BJ (cell line): ENCODE measurements at regions not wholly inside any gene's neighbourhood (a gene's known extent, or its start where the extent isn't known, plus 50 kb on each side); places are given as distances from the start of the nearest gene placed in this dataset.

ENCODE experiments used
- CTCF ChIA-PET: fragments of 350-600 bp; formaldehyde crosslinking; extraction: SDS; loops from one replicate; lab custom pipeline; 2021; ENCODE audit warnings: antibody characterized with exemption, inconsistent platforms; lab: Yijun Ruan, JAX
- POLR2A ChIA-PET: fragments of 300-600 bp; sonication (Branson Sonifier 250); formaldehyde crosslinking; extraction: SDS; loops from one replicate; lab custom pipeline; 2021; ENCODE audit warnings: antibody characterized with exemption; lab: Charles Lee
- DNase-seq: peaks from one replicate; pipeline ENCODE4 v3.0.0-alpha.2; 2011; ENCODE audit warnings: low read depth
- H3K27me3 ChIP-seq: 2 replicates; pipeline ENCODE4 v1.6.0; 2011; ENCODE audit warnings: low read length; ENCODE audit not compliant: control insufficient read depth, insufficient read depth
- H3K36me3 ChIP-seq: 2 replicates; pipeline ENCODE4 v1.5.1; 2011; ENCODE audit warnings: low read length; ENCODE audit not compliant: control insufficient read depth, insufficient read depth
- H3K4me3 ChIP-seq: 2 replicates; pipeline ENCODE4 v1.5.1; 2011; ENCODE audit warnings: low read depth, mild to moderate bottlenecking, control low read depth, low read length
- CTCF ChIP-seq: IDR thresholded peaks from 2 replicates; pipeline ENCODE4 v1.5.1; 2011; ENCODE audit warnings: low read depth, mild to moderate bottlenecking, control low read depth, inconsistent platforms, low read length, moderate library complexity; ENCODE audit not compliant: insufficient read depth

- ChIA-PET CTCF (no interaction called here), POLR2A (no interaction called here)
- H3K36me3 ChIP-seq = no peaks in the 10 kb centered on the region
- H3K4me3 ChIP-seq = no peak overlapping the region
- no peaks in the 10 kb centered on the region for H3K27me3 ChIP-seq
- no peak for TF ChIP-seq CTCF
- no peak for DNase-seq
Measured at GRCh38 chr10:7498111-7498510, 87.3 kb upstream of the SFMBT2 start.

GRCh38 chr10:7493996-7494395 is 83.2 kb upstream of the SFMBT2 start:
- ChIA-PET POLR2A (no interaction called here), CTCF (no interaction called here)
- Histone ChIP-seq H3K36me3 (no peaks in the 10 kb centered on the region), H3K27me3 (no peaks in the 10 kb centered on the region), H3K4me3 (no peak overlapping the region)
- no peak for TF ChIP-seq CTCF
- no peak for DNase-seq

DNA sequence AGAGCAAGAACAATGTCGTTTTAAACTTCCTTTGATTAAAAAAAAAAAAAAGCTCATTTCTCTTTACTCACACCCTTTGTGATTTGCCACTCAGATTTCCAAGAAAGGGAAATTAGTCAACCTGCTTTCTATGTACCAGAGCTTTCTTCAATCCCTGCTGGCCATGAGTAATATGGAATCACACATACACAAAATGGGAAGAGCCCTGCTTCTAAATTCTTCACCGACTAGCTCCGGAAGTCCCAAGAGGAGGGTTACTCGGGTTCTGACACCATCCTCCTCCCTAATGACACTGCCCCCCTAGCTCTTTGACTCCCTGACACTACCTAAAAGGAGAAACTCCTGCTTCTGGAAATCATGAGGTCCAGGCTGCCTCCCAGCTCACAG is 81.8 kb upstream of the SFMBT2 start:
- ChIA-PET POLR2A (no interaction called here), CTCF (no interaction called here)
- no peak for DNase-seq
- no peaks in the 10 kb centered on the region for H3K27me3 ChIP-seq
- H3K36me3 ChIP-seq = no peaks in the 10 kb centered on the region
- H3K4me3 ChIP-seq = no peak overlapping the region
- TF ChIP-seq CTCF = no peak

GRCh38 chr10:7491949-7492659 is 81.3 kb upstream of the SFMBT2 start:
- H3K4me3 ChIP-seq = no peak overlapping the region
- DNase-seq = no peak
- POLR2A ChIA-PET = no interaction called here
- CTCF ChIA-PET = no interaction called here
- TF ChIP-seq CTCF = no peak
- no peaks in the 10 kb centered on the region for H3K27me3 ChIP-seq
- H3K36me3 ChIP-seq = no peaks in the 10 kb centered on the region

DNA sequence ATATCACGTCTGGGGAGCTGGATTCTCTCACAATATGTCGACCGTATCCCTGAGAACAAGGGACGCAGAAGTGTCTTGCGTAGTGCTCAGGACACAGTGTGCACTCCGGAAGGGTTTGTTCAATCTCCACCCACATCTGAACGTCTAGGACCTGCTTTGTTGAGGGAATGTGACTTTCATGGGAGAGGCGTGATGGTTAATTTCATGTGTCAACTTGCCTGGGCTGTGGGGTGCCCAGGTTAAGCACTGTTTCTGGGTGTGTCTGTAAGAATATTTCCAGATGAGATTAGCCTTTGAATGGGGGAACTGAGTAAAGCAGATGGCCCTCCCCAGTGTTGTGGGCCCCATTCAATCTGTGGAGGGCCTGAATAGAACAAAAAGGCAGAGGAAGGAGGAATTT is 80.4 kb upstream of the SFMBT2 start:
- no peak for DNase-seq
- Histone ChIP-seq H3K36me3 (no peaks in the 10 kb centered on the region), H3K27me3 (no peaks in the 10 kb centered on the region), H3K4me3 (no peak overlapping the region)
- POLR2A ChIA-PET = no interaction called here
- CTCF ChIA-PET = no interaction called here
- no peak for TF ChIP-seq CTCF
